ENCODE measurements at regions not wholly inside any gene's neighbourhood (a gene's known extent, or its start where the extent isn't known, plus 50 kb on each side); places are given as distances from the start of the nearest gene placed in this dataset.

- TF ChIP-seq, protein P1, sequence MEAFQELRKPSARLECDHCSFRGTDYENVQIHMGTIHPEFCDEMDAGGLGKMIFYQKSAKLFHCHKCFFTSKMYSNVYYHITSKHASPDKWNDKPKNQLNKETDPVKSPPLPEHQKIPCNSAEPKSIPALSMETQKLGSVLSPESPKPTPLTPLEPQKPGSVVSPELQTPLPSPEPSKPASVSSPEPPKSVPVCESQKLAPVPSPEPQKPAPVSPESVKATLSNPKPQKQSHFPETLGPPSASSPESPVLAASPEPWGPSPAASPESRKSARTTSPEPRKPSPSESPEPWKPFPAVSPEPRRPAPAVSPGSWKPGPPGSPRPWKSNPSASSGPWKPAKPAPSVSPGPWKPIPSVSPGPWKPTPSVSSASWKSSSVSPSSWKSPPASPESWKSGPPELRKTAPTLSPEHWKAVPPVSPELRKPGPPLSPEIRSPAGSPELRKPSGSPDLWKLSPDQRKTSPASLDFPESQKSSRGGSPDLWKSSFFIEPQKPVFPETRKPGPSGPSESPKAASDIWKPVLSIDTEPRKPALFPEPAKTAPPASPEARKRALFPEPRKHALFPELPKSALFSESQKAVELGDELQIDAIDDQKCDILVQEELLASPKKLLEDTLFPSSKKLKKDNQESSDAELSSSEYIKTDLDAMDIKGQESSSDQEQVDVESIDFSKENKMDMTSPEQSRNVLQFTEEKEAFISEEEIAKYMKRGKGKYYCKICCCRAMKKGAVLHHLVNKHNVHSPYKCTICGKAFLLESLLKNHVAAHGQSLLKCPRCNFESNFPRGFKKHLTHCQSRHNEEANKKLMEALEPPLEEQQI (IDR thresholded peaks at IDR 0.05): peak; percentile 61; the same call in 1 of the 2 replicates
- TF ChIP-seq CAMTA2 (CRISPR knock-in tag; conservative IDR thresholded peaks at IDR 0.05) (no peak), ZNF766 (CRISPR knock-in tag; conservative IDR thresholded peaks at IDR 0.05) (0 out of 2 replicates have a peak, but pooled peaks have one; percentile 26), KLF16 (IDR thresholded peaks at IDR 0.05) (peak; percentile 85), TBL1XR1 (IDR thresholded peaks at IDR 0.05; ENCODE audit: low read length in 2 of 2) (peak in 1 of 2 experiments; percentile 58; a peak in 1 of 4 replicates), SMAD4 (CRISPR knock-in tag; conservative IDR thresholded peaks at IDR 0.05) (peak; percentile 85), CBFA2T2 (conservative IDR thresholded peaks at IDR 0.05) (peak; percentile 93), PBX2 (CRISPR knock-in tag; IDR thresholded peaks at IDR 0.05; ENCODE audit: low read depth) (peak; percentile 87), PBX2 (tag; conservative IDR thresholded peaks at IDR 0.05; ENCODE audit: low read depth) (peak; percentile 96), EP400 (IDR thresholded peaks at IDR 0.05) (peak; percentile 27; the same call in 1 of the 2 replicates), NFIC (IDR thresholded peaks at IDR 0.05) (peak; percentile 80), DMBX1 (CRISPR knock-in tag; IDR thresholded peaks at IDR 0.05; ENCODE audit: borderline replicate concordance) (peak; percentile 82; the same call in 1 of the 2 replicates), HLTF (IDR thresholded peaks at IDR 0.05) (0 out of 2 replicates have a peak, but pooled peaks have one; percentile 28), POLR2AphosphoS5 (IDR thresholded peaks at IDR 0.05; ENCODE audit: control insufficient read depth, insufficient read depth, low read depth, low read length) (peak; percentile 95), ZSCAN32 (CRISPR knock-in tag; IDR thresholded peaks at IDR 0.05) (no peak), NBN (IDR thresholded peaks at IDR 0.05; ENCODE audit: low read depth) (peak; percentile 52; the same call in 1 of the 2 replicates), GABPA (tag; conservative IDR thresholded peaks at IDR 0.05; ENCODE audit: low read depth) (peak; percentile 52; the same call in 1 of the 2 replicates), CHCHD3 (CRISPR knock-in tag; IDR thresholded peaks at IDR 0.05) (no peak), PREB (CRISPR knock-in tag; IDR thresholded peaks at IDR 0.05) (peak; percentile 59; the same call in 1 of the 2 replicates), SPI1 (IDR thresholded peaks at IDR 0.05; ENCODE audit: borderline replicate concordance, low read depth, low read length) (peak; percentile 23; the same call in 1 of the 2 replicates), SAFB2 (IDR thresholded peaks at IDR 0.05; ENCODE audit: borderline replicate concordance, low read depth, low read length, severe bottlenecking) (no peak)
- TF ChIP-seq, protein P2, sequence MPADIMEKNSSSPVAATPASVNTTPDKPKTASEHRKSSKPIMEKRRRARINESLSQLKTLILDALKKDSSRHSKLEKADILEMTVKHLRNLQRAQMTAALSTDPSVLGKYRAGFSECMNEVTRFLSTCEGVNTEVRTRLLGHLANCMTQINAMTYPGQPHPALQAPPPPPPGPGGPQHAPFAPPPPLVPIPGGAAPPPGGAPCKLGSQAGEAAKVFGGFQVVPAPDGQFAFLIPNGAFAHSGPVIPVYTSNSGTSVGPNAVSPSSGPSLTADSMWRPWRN (IDR thresholded peaks at IDR 0.05; ENCODE audit: low read depth): peak; percentile 55
Measured at GRCh38 chr6:163860287-163861081, 446.0 kb downstream of the QKI start (continued).

All from K562 (cell line).